ENCODE measurements at regions not wholly inside any gene's neighbourhood (a gene's known extent, or its start where the extent isn't known, plus 50 kb on each side); places are given as distances from the start of the nearest gene placed in this dataset.

GRCh38 chr21:15562748-15563147 lies 167.0 kb upstream of the USP25 start:
- DNase-seq (ENCODE audit: insufficient read length, low spot score) (no peak), FAIRE-seq (no peak)
- no peak for TF ChIP-seq CTCF (IDR thresholded peaks at IDR 0.05; ENCODE audit: insufficient read depth, missing control alignments)

- DNase-seq (ENCODE audit: insufficient read length, low spot score) (no peak), FAIRE-seq (no peak)
- TF ChIP-seq CTCF (IDR thresholded peaks at IDR 0.05; ENCODE audit: insufficient read depth, missing control alignments) = no peak
Observed at GRCh38 chr21:15564907-15565306, 164.9 kb upstream of the USP25 start.

- TF ChIP-seq CTCF (IDR thresholded peaks at IDR 0.05; ENCODE audit: insufficient read depth, missing control alignments) = no peak
- FAIRE-seq (no peak), DNase-seq (ENCODE audit: insufficient read length, low spot score) (no peak)
Observed at GRCh38 chr21:15566703-15567102, 163.1 kb upstream of the USP25 start.

GRCh38 chr21:15567191-15567590 lies 162.6 kb upstream of the USP25 start:
- FAIRE-seq = no peak
- no peak for TF ChIP-seq CTCF (IDR thresholded peaks at IDR 0.05; ENCODE audit: insufficient read depth, missing control alignments)

GRCh38 chr21:15568516-15568915 lies 161.3 kb upstream of the USP25 start:
- DNase-seq (ENCODE audit: insufficient read length, low spot score) (no peak), FAIRE-seq (no peak)
- TF ChIP-seq CTCF (IDR thresholded peaks at IDR 0.05; ENCODE audit: insufficient read depth, missing control alignments) = no peak

More at GRCh38 chr21:15567191-15567590, 162.6 kb upstream of the USP25 start:
- no peak for DNase-seq (ENCODE audit: insufficient read length, low spot score)

- DNase-seq (ENCODE audit: insufficient read length, low spot score) (no peak), FAIRE-seq (no peak)
- no peak for TF ChIP-seq CTCF (IDR thresholded peaks at IDR 0.05; ENCODE audit: insufficient read depth, missing control alignments)
Observed at GRCh38 chr21:15586752-15587427, 142.9 kb upstream of the USP25 start.

- FAIRE-seq = no peak
- no peak for DNase-seq (ENCODE audit: insufficient read length, low spot score)
- TF ChIP-seq CTCF (IDR thresholded peaks at IDR 0.05; ENCODE audit: insufficient read depth, missing control alignments) = peak; percentile 81
Observed at GRCh38 chr21:15592271-15592860, 137.4 kb upstream of the USP25 start.

Data from D721Med (cell line).